Activated T-helper 2 cell treated with anti-CD3 and anti-CD28 coated beads, Interferon-gamma antibody, Interleukin-2, Interleukin-4, amounts not matched to agents 10 μg/mL and 5 μg/mL and 100 μg/mL, durations not matched to agents 14 hours and 24 hours and 36 hours (primary cell): ENCODE measurements at regions not wholly inside any gene's neighbourhood (a gene's known extent, or its start where the extent isn't known, plus 50 kb on each side); places are given as distances from the start of the nearest gene placed in this dataset.

ENCODE experiments used
- DNase-seq: peaks from one replicate; pipeline ENCODE4 v3.0.0; 2021; ENCODE audit warnings: low spot score
- H3K27ac Mint-ChIP-seq: one replicate; pipeline ENCODE4 v1.8.0; 2021; ENCODE audit warnings: mixed read lengths
- H3K27me3 Mint-ChIP-seq: one replicate; pipeline ENCODE4 v1.8.0; 2021; ENCODE audit warnings: low read depth, mixed read lengths
- H3K36me3 Mint-ChIP-seq: one replicate; pipeline ENCODE4 v1.8.0; 2021; ENCODE audit warnings: low read depth, mixed read lengths
- H3K4me1 Mint-ChIP-seq: one replicate; pipeline ENCODE4 v1.8.0; 2021; ENCODE audit warnings: low read depth, mixed read lengths
- H3K4me3 Mint-ChIP-seq: one replicate; pipeline ENCODE4 v1.8.0; 2021; ENCODE audit warnings: low read depth, mild to moderate bottlenecking, moderate library complexity, mixed read lengths
- H3K9me3 Mint-ChIP-seq: one replicate; pipeline ENCODE4 v1.8.0; 2021; ENCODE audit warnings: mixed read lengths
- intact Hi-C: fragments of 100-400 bp; cut with micrococcal nuclease; formaldehyde crosslinking; loops from one replicate; pipeline ENCODE4 v1.15.1; 2023

- Mint-ChIP-seq H3K36me3 (no peaks in the 10 kb centered on the region), H3K27ac (no peak overlapping the region), H3K4me1 (no peaks in the 10 kb centered on the region), H3K9me3 (peaks cover 39% of the 10 kb centered on the region), H3K4me3 (no peak overlapping the region), H3K27me3 (no peaks in the 10 kb centered on the region)
- intact Hi-C loops = no loop called here
- no peak for DNase-seq
Measured at GRCh38 chr4:19128176-19128575, 1106.6 kb upstream of the LCORL start.

GRCh38 chr4:19126903-19127302, 1105.3 kb upstream of the LCORL start:
- no peak overlapping the region for H3K27ac Mint-ChIP-seq
- no peak overlapping the region for H3K4me3 Mint-ChIP-seq
- H3K36me3 Mint-ChIP-seq = no peaks in the 10 kb centered on the region
- peaks cover 41% of the 10 kb centered on the region for H3K9me3 Mint-ChIP-seq
- H3K27me3 Mint-ChIP-seq = no peaks in the 10 kb centered on the region
- no peaks in the 10 kb centered on the region for H3K4me1 Mint-ChIP-seq
- no peak for DNase-seq
- intact Hi-C loops = no loop called here

- Mint-ChIP-seq H3K4me1 (no peaks in the 10 kb centered on the region), H3K4me3 (no peak overlapping the region), H3K27me3 (no peaks in the 10 kb centered on the region), H3K27ac (no peak overlapping the region), H3K9me3 (peaks cover 45% of the 10 kb centered on the region), H3K36me3 (no peaks in the 10 kb centered on the region)
- intact Hi-C loops = no loop called here
- DNase-seq = no peak
Measured at GRCh38 chr4:19123681-19124080, 1102.1 kb upstream of the LCORL start.

- no peaks in the 10 kb centered on the region for H3K27me3 Mint-ChIP-seq
- intact Hi-C loops = no loop called here
Measured at GRCh38 chr4:19119904-19120560, 1098.5 kb upstream of the LCORL start.

GRCh38 chr4:19117022-19117421, 1095.5 kb upstream of the LCORL start:
- no peaks in the 10 kb centered on the region for H3K36me3 Mint-ChIP-seq
- peaks cover 31% of the 10 kb centered on the region for H3K9me3 Mint-ChIP-seq
- intact Hi-C loops = no loop called here
- H3K27me3 Mint-ChIP-seq = no peaks in the 10 kb centered on the region
- H3K4me1 Mint-ChIP-seq = no peaks in the 10 kb centered on the region
- H3K27ac Mint-ChIP-seq = no peak overlapping the region
- no peak overlapping the region for H3K4me3 Mint-ChIP-seq
- no peak for DNase-seq

More at GRCh38 chr4:19119904-19120560, 1098.5 kb upstream of the LCORL start:
- Mint-ChIP-seq H3K27ac (no peak overlapping the region), H3K9me3 (peaks cover 36% of the 10 kb centered on the region), H3K4me1 (no peaks in the 10 kb centered on the region), H3K4me3 (no peak overlapping the region), H3K36me3 (no peaks in the 10 kb centered on the region)
- no peak for DNase-seq

- Mint-ChIP-seq H3K4me3 (no peak overlapping the region), H3K27ac (no peak overlapping the region), H3K4me1 (no peaks in the 10 kb centered on the region), H3K9me3 (peaks cover 48% of the 10 kb centered on the region), H3K27me3 (no peaks in the 10 kb centered on the region), H3K36me3 (no peaks in the 10 kb centered on the region)
- intact Hi-C loops = no loop called here
- DNase-seq = no peak
Measured at GRCh38 chr4:19104176-19104575, 1082.6 kb upstream of the LCORL start.

GRCh38 chr4:19095491-19096046, 1074.0 kb upstream of the LCORL start:
- no peak for DNase-seq
- Mint-ChIP-seq H3K27me3 (no peaks in the 10 kb centered on the region), H3K27ac (no peak overlapping the region), H3K36me3 (no peaks in the 10 kb centered on the region), H3K9me3 (peaks cover 41% of the 10 kb centered on the region), H3K4me3 (no peak overlapping the region), H3K4me1 (no peaks in the 10 kb centered on the region)
- intact Hi-C loops = no loop called here

GRCh38 chr4:19093951-19094350, 1072.4 kb upstream of the LCORL start:
- no peak overlapping the region for H3K27ac Mint-ChIP-seq
- DNase-seq = no peak
- H3K27me3 Mint-ChIP-seq = no peaks in the 10 kb centered on the region
- H3K4me3 Mint-ChIP-seq = no peak overlapping the region
- no peaks in the 10 kb centered on the region for H3K36me3 Mint-ChIP-seq
- no peaks in the 10 kb centered on the region for H3K4me1 Mint-ChIP-seq
- intact Hi-C loops = no loop called here
- H3K9me3 Mint-ChIP-seq = peaks cover 34% of the 10 kb centered on the region

- no peaks in the 10 kb centered on the region for H3K4me1 Mint-ChIP-seq
- no peak for DNase-seq
- no peaks in the 10 kb centered on the region for H3K36me3 Mint-ChIP-seq
- no peak overlapping the region for H3K4me3 Mint-ChIP-seq
- no peak overlapping the region for H3K27ac Mint-ChIP-seq
- intact Hi-C loops = no loop called here
- peaks cover 28% of the 10 kb centered on the region for H3K9me3 Mint-ChIP-seq
- H3K27me3 Mint-ChIP-seq = no peaks in the 10 kb centered on the region
Measured at GRCh38 chr4:19092797-19093196, 1071.2 kb upstream of the LCORL start.

- Mint-ChIP-seq H3K9me3 (peaks cover 20% of the 10 kb centered on the region), H3K4me3 (no peak overlapping the region), H3K4me1 (no peaks in the 10 kb centered on the region), H3K27ac (no peak overlapping the region), H3K27me3 (no peaks in the 10 kb centered on the region), H3K36me3 (no peaks in the 10 kb centered on the region)
- intact Hi-C loops = no loop called here
- DNase-seq = no peak
Measured at GRCh38 chr4:19074036-19074435, 1052.5 kb upstream of the LCORL start.

GRCh38 chr4:19063662-19064061, 1042.1 kb upstream of the LCORL start:
- H3K4me3 Mint-ChIP-seq = no peak overlapping the region
- no peaks in the 10 kb centered on the region for H3K4me1 Mint-ChIP-seq
- DNase-seq = no peak
- no peaks in the 10 kb centered on the region for H3K27me3 Mint-ChIP-seq
- intact Hi-C loops = no loop called here
- no peaks in the 10 kb centered on the region for H3K36me3 Mint-ChIP-seq
- H3K9me3 Mint-ChIP-seq = peaks cover 59% of the 10 kb centered on the region
- H3K27ac Mint-ChIP-seq = no peak overlapping the region

GRCh38 chr4:19054916-19055315, 1033.4 kb upstream of the LCORL start:
- H3K4me1 Mint-ChIP-seq = no peaks in the 10 kb centered on the region
- intact Hi-C loops = no loop called here
- no peaks in the 10 kb centered on the region for H3K27me3 Mint-ChIP-seq
- no peak for DNase-seq
- no peak overlapping the region for H3K27ac Mint-ChIP-seq
- H3K36me3 Mint-ChIP-seq = no peaks in the 10 kb centered on the region
- no peak overlapping the region for H3K4me3 Mint-ChIP-seq
- peaks cover 30% of the 10 kb centered on the region for H3K9me3 Mint-ChIP-seq

- Mint-ChIP-seq H3K4me3 (no peak overlapping the region), H3K9me3 (peaks cover 24% of the 10 kb centered on the region), H3K27me3 (no peaks in the 10 kb centered on the region), H3K36me3 (no peaks in the 10 kb centered on the region), H3K4me1 (no peaks in the 10 kb centered on the region), H3K27ac (no peak overlapping the region)
- no peak for DNase-seq
- intact Hi-C loops = no loop called here
Measured at GRCh38 chr4:19051831-19052230, 1030.3 kb upstream of the LCORL start.
